ENCODE measurements at regions not wholly inside any gene's neighbourhood (a gene's known extent, or its start where the extent isn't known, plus 50 kb on each side); places are given as distances from the start of the nearest gene placed in this dataset.

DNA sequence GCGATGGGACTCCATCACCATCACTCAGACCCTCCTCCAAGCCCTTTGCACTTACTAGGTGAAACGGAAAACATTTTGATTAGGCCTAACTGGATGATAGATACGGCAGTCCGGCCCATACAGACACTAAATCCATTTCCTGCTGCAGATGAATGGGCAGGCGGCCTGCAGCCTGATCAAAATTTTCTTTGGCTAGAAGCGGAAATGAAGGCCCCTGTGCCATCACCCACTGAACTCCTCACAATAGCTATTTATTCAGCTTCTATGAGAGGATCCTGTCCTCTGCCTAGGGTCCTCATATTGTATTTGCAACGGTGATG lies 200.5 kb downstream of the OMA1 start:
- DNase-seq (ENCODE audit: low spot score), result no peak
- TF ChIP-seq, protein P1, sequence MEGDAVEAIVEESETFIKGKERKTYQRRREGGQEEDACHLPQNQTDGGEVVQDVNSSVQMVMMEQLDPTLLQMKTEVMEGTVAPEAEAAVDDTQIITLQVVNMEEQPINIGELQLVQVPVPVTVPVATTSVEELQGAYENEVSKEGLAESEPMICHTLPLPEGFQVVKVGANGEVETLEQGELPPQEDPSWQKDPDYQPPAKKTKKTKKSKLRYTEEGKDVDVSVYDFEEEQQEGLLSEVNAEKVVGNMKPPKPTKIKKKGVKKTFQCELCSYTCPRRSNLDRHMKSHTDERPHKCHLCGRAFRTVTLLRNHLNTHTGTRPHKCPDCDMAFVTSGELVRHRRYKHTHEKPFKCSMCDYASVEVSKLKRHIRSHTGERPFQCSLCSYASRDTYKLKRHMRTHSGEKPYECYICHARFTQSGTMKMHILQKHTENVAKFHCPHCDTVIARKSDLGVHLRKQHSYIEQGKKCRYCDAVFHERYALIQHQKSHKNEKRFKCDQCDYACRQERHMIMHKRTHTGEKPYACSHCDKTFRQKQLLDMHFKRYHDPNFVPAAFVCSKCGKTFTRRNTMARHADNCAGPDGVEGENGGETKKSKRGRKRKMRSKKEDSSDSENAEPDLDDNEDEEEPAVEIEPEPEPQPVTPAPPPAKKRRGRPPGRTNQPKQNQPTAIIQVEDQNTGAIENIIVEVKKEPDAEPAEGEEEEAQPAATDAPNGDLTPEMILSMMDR (IDR thresholded peaks at IDR 0.05), result no peak
- Mint-ChIP-seq H3K4me1 (ENCODE audit: low read depth) (no peaks in the 10 kb centered on the region), H3K9me3 (ENCODE audit: low read depth) (peaks cover 5% of the 10 kb centered on the region), H3K27me3 (ENCODE audit: low read depth) (peaks cover 5% of the 10 kb centered on the region), H3K4me3 (ENCODE audit: unreplicated experiment) (no peak overlapping the region), H3K27ac (ENCODE audit: unreplicated experiment) (no peak overlapping the region), H3K36me3 (ENCODE audit: low read depth) (no peaks in the 10 kb centered on the region)

DNA sequence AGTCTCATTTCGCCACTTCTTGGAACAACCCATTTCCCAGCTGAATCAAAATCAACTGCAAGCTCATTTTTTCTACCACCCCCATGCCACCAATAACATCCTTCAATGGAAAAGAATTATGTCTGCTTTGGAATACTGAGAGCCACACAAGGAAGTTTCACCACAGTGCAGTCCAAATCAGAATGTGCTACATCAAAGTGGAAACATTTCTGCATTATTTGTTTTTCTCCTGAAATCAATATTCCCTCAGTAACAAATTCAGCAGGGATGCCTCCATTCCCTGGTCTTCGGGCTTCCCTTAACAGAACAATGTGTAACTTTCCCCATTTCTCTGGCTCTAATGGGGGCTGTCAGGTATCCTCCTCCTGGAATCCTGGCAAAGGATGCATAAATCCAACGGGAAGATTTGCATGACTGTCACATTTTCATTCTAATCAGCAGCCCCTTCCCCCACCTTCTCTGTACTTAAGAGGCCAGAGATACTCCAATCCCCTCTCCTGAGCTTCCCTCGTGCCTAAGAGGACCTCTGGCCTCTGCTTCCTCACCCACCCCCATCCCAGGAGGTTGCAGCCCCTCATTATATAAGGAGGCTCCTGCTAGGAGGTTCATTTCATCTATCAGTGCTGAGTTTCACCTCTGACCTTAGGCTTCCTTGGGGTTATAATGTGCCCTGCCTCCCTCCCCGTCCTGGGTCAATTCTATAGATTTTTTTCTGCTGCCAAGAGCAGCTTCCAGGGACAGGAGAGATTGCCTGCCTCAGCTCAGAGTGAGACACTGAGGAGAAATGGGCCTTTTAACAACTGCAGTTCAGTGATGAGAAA lies 201.1 kb downstream of the OMA1 start:
- Mint-ChIP-seq H3K4me3 (ENCODE audit: unreplicated experiment) (no peak overlapping the region), H3K4me1 (ENCODE audit: low read depth) (no peaks in the 10 kb centered on the region), H3K36me3 (ENCODE audit: low read depth) (no peaks in the 10 kb centered on the region), H3K9me3 (ENCODE audit: low read depth) (peaks cover 2% of the 10 kb centered on the region), H3K27ac (ENCODE audit: unreplicated experiment) (no peak overlapping the region), H3K27me3 (ENCODE audit: low read depth) (peaks cover 5% of the 10 kb centered on the region)
- TF ChIP-seq, protein P1 (IDR thresholded peaks at IDR 0.05), result no peak
- DNase-seq (ENCODE audit: low spot score), result no peak

DNA sequence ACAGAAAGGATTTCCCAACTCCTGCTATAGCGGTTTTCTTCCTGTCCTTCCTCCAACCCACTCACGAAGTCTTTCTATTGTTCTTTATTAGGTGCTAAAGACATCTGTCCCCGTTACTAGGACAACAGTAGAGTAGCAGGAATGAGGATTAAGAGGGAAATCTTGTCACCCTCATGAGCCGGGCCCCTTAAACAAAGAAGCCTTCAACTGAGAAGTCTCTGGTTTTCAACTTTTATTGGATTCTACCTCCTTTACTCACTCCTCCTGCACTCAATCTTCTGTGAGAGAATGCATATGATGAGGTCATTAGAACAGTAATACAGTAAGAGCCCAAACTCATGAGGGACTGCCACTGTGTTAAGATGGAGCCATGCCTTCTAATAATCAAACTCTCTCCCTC lies 206.3 kb downstream of the OMA1 start:
- TF ChIP-seq, protein P1 (IDR thresholded peaks at IDR 0.05), result no peak
- Mint-ChIP-seq H3K4me1 (ENCODE audit: low read depth) (no peaks in the 10 kb centered on the region), H3K27me3 (ENCODE audit: low read depth) (peaks cover 5% of the 10 kb centered on the region), H3K27ac (ENCODE audit: unreplicated experiment) (no peak overlapping the region), H3K36me3 (ENCODE audit: low read depth) (no peaks in the 10 kb centered on the region), H3K4me3 (ENCODE audit: unreplicated experiment) (no peak overlapping the region), H3K9me3 (ENCODE audit: low read depth) (peaks cover 7% of the 10 kb centered on the region)
- no peak for DNase-seq (ENCODE audit: low spot score)

DNA sequence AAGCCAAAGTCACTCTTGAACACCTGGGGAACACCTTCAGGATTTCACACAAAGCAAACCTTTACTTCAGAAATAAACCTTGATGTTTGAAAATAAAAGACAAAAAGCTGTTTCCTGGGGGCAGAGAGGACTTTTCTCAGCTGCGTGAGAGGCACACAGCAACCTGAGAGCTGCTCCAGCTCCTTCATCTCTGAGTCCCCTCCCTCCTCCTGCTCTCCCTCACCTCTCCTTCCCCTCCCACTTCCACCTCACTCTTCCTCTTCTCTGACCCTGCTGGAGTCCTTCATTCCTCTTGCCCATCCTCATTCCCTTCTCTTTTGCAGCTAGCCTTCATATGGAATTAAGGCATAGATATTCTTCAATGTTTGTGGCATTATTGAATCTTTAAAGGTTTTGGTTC lies 208.4 kb downstream of the OMA1 start:
- Mint-ChIP-seq H3K27me3 (ENCODE audit: low read depth) (peaks cover 2% of the 10 kb centered on the region), H3K36me3 (ENCODE audit: low read depth) (no peaks in the 10 kb centered on the region), H3K27ac (ENCODE audit: unreplicated experiment) (no peak overlapping the region), H3K9me3 (ENCODE audit: low read depth) (peaks cover 7% of the 10 kb centered on the region), H3K4me3 (ENCODE audit: unreplicated experiment) (no peak overlapping the region), H3K4me1 (ENCODE audit: low read depth) (no peaks in the 10 kb centered on the region)
- DNase-seq (ENCODE audit: low spot score), result no peak
- TF ChIP-seq, protein P1 (IDR thresholded peaks at IDR 0.05), result no peak

DNA sequence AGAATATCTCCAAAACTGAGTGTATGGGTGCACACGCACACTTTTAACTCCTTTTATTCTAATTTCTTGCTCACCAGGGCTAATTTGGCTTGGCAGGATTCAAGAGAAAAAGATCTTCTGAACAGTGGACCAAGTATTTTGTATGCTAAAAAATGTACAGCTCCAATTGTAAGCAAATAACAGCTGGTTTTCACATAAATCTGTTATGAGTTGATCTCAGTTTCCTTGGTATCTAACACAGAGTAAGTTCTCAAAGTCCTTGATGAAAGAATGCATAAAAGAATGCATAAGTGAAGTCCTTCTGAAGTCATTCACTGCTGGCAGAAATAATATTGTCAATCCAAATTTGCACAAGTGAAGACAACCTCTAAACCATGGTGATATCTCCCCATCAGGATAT lies 213.0 kb downstream of the OMA1 start:
- H3K4me1 Mint-ChIP-seq (ENCODE audit: low read depth), result peaks cover 4% of the 10 kb centered on the region
- no peak overlapping the region for H3K4me3 Mint-ChIP-seq (ENCODE audit: unreplicated experiment)
- no peak overlapping the region for H3K27ac Mint-ChIP-seq (ENCODE audit: unreplicated experiment)
- H3K36me3 Mint-ChIP-seq (ENCODE audit: low read depth), result no peaks in the 10 kb centered on the region
- H3K9me3 Mint-ChIP-seq (ENCODE audit: low read depth), result peaks cover 1% of the 10 kb centered on the region
- no peak for DNase-seq (ENCODE audit: low spot score)
- H3K27me3 Mint-ChIP-seq (ENCODE audit: low read depth), result no peaks in the 10 kb centered on the region
- TF ChIP-seq, protein P1 (IDR thresholded peaks at IDR 0.05), result no peak

All from chondrocyte (in vitro differentiated cells).